SK-N-MC (cell line): ENCODE measurements at regions not wholly inside any gene's neighbourhood (a gene's known extent, or its start where the extent isn't known, plus 50 kb on each side); places are given as distances from the start of the nearest gene placed in this dataset.

ENCODE experiments used
- EZH2 ChIP-seq: fragments of 200-600 bp; sonication (generic); IDR thresholded peaks from one replicate; pipeline ENCODE4 v1.6.1; 2017; ENCODE audit warnings: antibody characterized with exemption
- POLR2AphosphoS5 ChIP-seq: IDR thresholded peaks from 2 replicates; pipeline ENCODE4 v1.6.1; 2012; ENCODE audit warnings: mild to moderate bottlenecking, low read depth, low read length, borderline replicate concordance

GRCh38 chrX:67044866-67045265, 406.0 kb upstream of the EDA2R start:
- no peak for TF ChIP-seq POLR2AphosphoS5
- no peak for TF ChIP-seq EZH2
